PFSK-1 (cell line): ENCODE measurements at regions not wholly inside any gene's neighbourhood (a gene's known extent, or its start where the extent isn't known, plus 50 kb on each side); places are given as distances from the start of the nearest gene placed in this dataset.

Experiments used
- FOXP2 ChIP-seq: optimal IDR thresholded peaks from 2 replicates; pipeline ENCODE3; 2011; ENCODE audit warnings: borderline replicate concordance, control low read depth, inconsistent platforms; ENCODE audit not compliant: insufficient read depth; ENCODE audit errors: extremely low read length, extremely low read depth
- POLR2AphosphoS5 ChIP-seq: IDR thresholded peaks from 2 replicates; pipeline ENCODE4 v1.6.1; 2012; ENCODE audit warnings: low read depth, mild to moderate bottlenecking, control low read depth, low read length, moderate library complexity
- REST ChIP-seq, 2 experiments: IDR thresholded peaks; 2 replicates each; pipeline versions ENCODE4 v1.6.1 to v1.8.0; 2011 to 2012; ENCODE audit warnings: low read depth in 2 of 2, low read length in 2 of 2, control low read depth in 1 of 2, inconsistent platforms in 1 of 2, mild to moderate bottlenecking in 1 of 2, moderate library complexity in 1 of 2; ENCODE audit not compliant: insufficient read depth in 1 of 2
- SIN3A ChIP-seq: IDR thresholded peaks from 2 replicates; pipeline ENCODE4 v1.6.1; 2012; ENCODE audit warnings: mild to moderate bottlenecking, low read length, moderate library complexity, borderline replicate concordance; ENCODE audit not compliant: insufficient read depth
- TAF1 ChIP-seq: IDR thresholded peaks from 2 replicates; pipeline ENCODE4 v1.6.1; 2012; ENCODE audit warnings: low read length, control low read depth, borderline replicate concordance; ENCODE audit not compliant: insufficient read depth

GRCh38 chr18:8996771-8997432 lies 105.6 kb upstream of the NDUFV2 start:
- TF ChIP-seq TAF1, result no peak
- TF ChIP-seq REST (IDR thresholded peaks at IDR 0.05; ENCODE audit: insufficient read depth in 1 of 2, low read depth in 2 of 2, low read length in 2 of 2), result no peak
- TF ChIP-seq FOXP2, result no peak
- TF ChIP-seq SIN3A, result no peak

- TF ChIP-seq TAF1 (no peak), SIN3A (no peak), FOXP2 (no peak), REST (IDR thresholded peaks at IDR 0.05; ENCODE audit: insufficient read depth in 1 of 2, low read depth in 2 of 2, low read length in 2 of 2) (no peak), POLR2AphosphoS5 (no peak)
Measured at GRCh38 chr18:8997634-8998033, 104.9 kb upstream of the NDUFV2 start.

DNA sequence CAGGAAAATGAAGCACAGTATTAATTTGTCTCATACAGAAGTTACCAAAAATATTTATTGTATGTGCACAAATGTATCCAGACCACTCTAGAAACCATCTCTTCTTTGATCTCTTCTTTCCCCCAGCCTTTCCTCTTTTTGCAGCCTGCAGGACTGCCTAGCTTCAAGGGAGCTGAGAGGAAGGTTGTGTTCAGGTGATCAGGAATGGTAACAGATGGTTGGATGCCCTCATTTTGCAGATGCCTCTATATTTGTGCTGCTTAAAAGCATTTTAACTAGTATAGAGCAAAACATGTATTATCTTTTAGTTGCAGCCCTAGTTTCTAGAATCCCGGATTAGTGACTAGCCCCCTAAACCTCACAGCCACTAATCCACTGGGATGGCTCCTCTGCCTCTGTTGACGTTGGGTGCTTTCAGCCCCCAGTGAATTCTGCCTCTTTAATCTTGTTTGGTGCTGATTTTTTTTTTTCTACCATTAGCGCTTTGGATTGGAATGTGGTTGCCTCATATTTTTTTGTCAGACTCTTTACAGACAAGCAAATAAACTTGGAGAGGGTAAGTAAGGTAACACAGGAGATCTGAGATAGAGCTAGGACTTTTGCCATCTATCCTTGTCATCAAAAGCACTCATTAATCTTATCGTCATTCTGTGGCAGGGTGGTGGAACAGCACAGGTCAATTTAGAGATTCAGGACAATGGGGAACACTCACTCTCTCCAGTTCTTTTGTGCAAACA lies 103.8 kb upstream of the NDUFV2 start:
- TF ChIP-seq TAF1, result no peak
- TF ChIP-seq POLR2AphosphoS5, result no peak
- no peak for TF ChIP-seq REST (IDR thresholded peaks at IDR 0.05; ENCODE audit: insufficient read depth in 1 of 2, low read depth in 2 of 2, low read length in 2 of 2)
- no peak for TF ChIP-seq SIN3A
- no peak for TF ChIP-seq FOXP2

GRCh38 chr18:8999872-9000271 lies 102.6 kb upstream of the NDUFV2 start:
- TF ChIP-seq FOXP2 (no peak), POLR2AphosphoS5 (no peak), SIN3A (no peak), TAF1 (no peak), REST (IDR thresholded peaks at IDR 0.05; ENCODE audit: insufficient read depth in 1 of 2, low read depth in 2 of 2, low read length in 2 of 2) (no peak)
